ENCODE measurements at regions not wholly inside any gene's neighbourhood (a gene's known extent, or its start where the extent isn't known, plus 50 kb on each side); places are given as distances from the start of the nearest gene placed in this dataset.

- TF ChIP-seq, protein P1, sequence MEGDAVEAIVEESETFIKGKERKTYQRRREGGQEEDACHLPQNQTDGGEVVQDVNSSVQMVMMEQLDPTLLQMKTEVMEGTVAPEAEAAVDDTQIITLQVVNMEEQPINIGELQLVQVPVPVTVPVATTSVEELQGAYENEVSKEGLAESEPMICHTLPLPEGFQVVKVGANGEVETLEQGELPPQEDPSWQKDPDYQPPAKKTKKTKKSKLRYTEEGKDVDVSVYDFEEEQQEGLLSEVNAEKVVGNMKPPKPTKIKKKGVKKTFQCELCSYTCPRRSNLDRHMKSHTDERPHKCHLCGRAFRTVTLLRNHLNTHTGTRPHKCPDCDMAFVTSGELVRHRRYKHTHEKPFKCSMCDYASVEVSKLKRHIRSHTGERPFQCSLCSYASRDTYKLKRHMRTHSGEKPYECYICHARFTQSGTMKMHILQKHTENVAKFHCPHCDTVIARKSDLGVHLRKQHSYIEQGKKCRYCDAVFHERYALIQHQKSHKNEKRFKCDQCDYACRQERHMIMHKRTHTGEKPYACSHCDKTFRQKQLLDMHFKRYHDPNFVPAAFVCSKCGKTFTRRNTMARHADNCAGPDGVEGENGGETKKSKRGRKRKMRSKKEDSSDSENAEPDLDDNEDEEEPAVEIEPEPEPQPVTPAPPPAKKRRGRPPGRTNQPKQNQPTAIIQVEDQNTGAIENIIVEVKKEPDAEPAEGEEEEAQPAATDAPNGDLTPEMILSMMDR (IDR thresholded peaks at IDR 0.05): no peak
- no peak for TF ChIP-seq POLR2A (IDR thresholded peaks at IDR 0.05)
Measured at GRCh38 chr5:104363567-104363966, 801.0 kb upstream of the NUDT12 start.

All from right lobe of liver (tissue), 4 donors.